Stimulated activated naive CD4-positive, alpha-beta T cell (primary cell): ENCODE measurements at regions not wholly inside any gene's neighbourhood (a gene's known extent, or its start where the extent isn't known, plus 50 kb on each side); places are given as distances from the start of the nearest gene placed in this dataset.
"Not testable (repeated sequence)": the region's sequence is repeated elsewhere in the genome, so short reads cannot be mapped to it uniquely, and the experiment has no call there.

Experiments
- DNase-seq, 6 experiments: peaks; one replicate each; lab custom pipeline; 2025; lab: John Stamatoyannopoulos, UW

DNA sequence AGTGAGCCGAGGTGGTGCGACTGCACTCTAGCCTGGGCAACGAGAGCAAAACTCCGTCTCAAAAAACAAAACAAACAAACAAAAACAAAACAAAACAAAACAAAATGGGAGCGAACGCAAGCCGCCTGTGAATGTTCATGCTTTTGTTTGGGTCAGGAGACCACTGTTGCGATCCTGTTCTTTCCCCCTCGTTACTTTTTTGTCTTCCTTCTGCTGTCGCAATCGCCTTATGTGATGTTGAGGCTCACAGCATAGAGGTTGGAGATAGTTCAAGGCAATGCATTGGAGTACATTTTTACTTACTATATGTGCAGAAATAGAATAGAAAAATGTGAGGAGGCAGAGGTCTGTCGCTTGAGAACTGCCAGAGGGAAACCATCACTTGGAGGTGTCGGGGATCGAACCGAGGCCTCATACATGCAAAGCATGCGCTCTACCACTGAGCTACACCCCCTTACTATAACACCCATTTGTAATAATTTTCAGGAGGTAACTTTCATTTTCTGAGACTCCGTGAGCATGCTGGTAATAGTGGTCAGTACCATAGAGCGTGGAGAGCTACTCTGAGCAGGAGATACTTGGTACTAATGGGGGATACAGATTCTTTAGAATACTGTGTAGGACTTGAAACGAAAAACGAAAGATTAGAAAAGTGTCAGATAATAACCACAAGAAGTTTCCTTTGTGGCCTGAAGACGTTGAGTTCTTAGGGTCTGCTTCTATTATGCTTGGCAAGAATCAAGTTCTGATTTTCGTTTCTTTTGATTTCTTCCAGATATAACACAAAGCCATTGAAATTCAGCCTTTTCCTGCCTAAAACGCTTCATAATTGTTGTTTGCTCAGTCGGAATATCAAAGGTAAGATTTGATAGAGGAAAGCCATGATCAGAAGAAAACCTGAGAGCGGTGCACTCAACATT is 121.1 kb downstream of the TRIM27 start:
- DNase-seq, result no peak

DNA sequence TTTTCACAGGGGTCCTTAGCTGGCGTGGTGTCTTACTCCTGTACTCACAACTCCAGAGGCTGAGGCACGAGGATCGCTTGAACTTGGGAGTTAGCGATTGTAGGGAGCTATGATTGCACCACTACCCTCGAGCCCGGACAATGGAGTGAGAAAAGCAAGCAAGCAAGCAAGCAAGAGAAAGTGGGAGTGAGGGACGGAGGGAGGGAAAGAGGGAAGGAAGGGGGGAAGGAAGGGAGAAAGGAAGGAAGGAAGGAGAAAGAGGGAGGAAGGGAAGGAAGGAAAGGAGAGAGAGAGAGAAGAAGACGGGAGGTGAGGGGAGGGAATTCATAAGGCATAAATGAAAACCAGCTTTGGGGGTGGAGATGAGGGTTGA is 120.5 kb downstream of the TRIM27 start:
- no peak for DNase-seq

- no peak for DNase-seq
Measured at GRCh38 chr6:28807682-28808280, 116.0 kb downstream of the TRIM27 start.

DNA sequence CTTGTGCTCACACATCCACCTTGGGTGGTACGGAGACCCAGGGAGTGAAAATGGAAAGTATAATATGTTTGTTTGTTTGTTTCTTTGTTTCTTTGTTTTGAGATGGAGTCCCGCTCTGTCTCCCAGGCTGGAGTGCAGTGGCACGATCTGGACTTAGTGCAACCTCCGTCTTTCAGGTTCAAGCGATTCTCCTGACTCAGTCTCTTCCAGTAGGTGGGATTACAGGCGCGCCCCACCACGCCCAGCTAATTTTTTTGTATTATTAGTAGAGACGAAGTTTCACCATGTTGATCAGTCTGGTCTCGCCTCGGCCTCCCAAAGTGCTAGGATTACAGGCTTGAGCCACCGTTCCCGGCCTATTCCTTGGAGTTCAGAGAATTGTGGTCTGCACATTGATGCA is 115.4 kb downstream of the TRIM27 start:
- no peak for DNase-seq

GRCh38 chr6:28809947-28810658 is 113.7 kb downstream of the TRIM27 start:
- DNase-seq, result peak in 1 of 6 experiments; percentile 17

GRCh38 chr6:28810659-28811053 is 113.1 kb downstream of the TRIM27 start:
- no peak for DNase-seq

DNA sequence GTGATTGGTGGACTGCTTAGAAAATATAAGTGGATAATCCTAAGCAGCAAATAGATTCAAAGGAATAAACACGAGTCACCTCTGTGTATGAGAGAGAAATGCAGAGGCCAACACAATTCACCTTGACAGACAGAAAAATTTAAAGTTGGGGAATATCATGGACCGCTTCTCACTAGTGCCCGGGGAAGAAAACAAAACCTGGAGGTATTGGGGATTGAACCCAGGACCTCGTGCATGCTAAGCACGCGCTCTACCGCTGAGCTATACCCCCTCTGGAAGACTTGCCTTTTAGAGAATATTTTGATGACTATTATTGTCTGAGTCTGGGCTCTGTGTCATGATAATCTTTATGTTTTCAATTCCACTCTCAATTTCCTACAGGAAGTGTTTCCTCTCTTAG is 111.9 kb downstream of the TRIM27 start:
- DNase-seq, result peak in 1 of 6 experiments; percentile 10

DNA sequence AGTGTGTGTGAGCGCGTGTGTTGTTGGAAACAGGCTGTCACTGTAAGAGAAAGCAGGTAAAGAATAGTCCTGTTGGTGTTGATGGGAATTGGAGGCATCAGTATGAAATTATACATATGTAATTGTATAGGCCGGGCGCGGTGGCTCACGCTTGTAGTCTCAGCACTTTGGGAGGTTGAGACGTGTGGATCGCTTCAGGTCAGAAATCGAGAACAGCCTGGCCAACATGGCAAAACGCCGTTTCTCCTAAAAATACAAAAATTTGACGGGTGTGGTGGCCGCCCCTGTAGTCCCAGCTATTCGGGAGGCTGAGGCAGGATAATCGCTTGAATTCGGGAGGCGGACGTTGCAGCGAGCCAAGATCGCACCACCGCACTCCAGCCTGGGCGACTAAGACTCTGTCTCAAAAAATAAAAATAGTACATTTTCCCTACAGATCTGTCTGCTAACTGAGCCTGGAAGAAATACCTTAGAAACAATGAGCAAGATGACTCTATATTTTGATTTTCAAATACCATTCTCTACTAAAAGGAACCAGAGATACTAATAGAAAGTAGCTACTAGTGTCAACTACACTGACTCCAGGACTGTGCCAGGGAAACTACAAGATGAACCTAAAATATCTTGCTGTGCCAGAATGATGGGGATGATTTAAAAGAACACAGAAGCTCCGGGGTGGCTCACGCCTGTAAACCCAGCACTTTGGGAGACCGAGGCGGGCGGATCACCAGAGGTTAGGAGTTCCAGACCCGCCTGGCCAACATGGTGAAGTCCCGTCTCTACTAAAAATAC is 110.8 kb downstream of the TRIM27 start:
- no peak for DNase-seq

DNA sequence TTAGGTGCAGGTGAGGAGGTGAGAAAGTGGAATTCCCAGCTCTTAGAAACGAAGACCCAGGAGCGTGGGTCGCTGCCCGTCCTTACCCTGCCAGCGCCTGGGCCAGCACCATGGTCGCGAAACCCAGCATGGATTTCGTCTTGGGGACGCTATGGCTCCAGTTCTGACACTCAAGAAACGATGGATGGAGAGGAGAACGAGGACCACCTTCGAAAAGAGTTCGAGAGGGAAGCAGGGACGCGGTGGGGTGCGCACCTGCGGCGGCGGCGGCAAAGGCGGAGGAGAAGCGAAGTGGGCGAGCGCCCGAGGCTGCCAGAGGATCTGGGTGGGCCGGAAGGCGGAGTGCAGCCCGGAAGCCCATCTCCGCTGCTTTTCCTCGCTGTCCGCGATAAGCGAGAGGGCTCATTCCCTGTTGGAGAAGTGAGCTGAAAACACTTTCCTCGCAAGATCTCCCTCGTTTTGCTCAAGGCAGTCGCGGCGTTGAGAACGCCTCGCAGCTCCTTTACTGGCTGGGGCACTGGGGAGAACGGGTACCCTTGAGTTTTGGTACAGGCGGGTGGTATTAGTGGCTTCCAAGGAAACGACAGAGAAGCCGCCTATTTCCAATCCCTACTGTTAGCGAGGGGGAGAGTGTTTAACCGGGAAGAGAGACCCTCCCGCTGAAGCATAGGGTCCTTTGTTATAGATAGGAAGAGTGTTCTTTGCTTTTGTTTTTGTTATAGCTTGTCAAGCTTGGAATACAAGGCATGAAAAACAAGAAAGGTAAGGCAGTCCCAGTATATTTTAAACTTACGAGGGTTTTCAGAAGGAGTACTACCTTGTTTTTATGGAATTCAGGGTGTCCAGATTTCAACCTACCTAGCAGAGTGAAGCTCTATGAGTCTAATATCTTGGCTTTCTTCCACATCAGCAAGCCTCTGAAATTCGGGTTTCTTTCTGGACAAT is 109.5 kb downstream of the TRIM27 start:
- no peak for DNase-seq

GRCh38 chr6:28816339-28816908 is 107.4 kb downstream of the TRIM27 start:
- DNase-seq, result no peak

DNA sequence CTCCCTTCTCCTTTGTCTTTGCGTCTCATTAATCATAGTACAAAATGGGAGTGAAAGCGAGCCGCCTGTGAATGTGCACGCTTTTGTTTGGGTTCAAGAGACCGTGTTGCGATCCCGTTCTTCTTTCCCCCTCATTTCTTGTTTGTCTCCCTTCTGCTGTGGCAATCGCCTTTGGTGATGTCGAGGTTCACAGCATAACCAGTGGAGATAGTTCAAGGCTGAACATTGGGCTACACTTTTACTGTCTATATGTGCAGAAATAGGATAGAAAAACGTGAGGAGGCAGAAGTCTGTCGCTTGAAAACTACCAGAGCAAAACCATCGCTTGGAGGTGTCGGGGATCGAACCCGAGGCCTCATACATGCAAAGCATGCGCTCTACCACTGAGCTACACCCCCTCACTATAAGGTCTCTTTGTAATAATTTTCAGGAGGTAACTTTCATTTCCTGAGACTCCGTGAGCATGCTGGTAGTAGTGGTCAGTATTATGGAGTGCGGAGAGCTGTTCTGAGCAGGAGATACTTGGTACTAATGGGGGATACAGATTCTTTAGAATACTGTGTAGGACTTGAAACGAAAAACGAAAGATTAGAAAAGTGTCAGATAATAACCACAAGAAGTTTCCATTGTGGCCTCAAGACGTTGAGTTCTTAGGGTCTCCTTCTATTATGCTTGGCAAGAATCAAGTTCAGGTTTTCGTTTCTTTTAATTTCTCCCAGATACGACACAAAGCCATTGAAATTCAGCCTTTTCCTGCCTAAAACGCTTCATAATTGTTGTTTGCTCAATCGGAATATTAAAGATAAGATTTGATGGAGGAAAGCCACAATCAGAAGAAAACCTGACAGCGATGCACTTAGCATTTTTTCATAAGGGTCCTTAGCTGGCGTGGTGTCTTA is 106.6 kb downstream of the TRIM27 start:
- peak in 1 of 6 experiments; percentile 9 for DNase-seq

DNA sequence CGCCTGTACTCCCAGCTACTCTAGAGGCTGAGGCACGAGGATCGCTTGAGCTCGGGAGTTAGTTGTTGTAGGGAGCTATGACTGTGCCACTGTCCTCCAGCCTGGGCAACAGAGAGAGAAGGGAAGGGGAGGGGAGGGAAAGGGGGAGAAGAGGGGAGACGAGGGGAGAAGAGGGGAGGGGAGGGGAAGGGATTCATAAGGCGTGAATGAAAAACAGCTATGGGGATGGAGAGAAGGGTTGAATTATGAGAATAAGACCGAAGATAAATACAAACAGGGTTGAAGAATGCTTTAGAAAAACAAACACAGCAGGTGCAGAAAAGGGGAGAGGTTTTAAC is 106.0 kb downstream of the TRIM27 start:
- no peak for DNase-seq

GRCh38 chr6:28824793-28825731 is 98.7 kb downstream of the TRIM27 start:
- no peak for DNase-seq

GRCh38 chr6:28825732-28826293 is 98.0 kb downstream of the TRIM27 start:
- peak in 1 of 6 experiments; percentile 14 for DNase-seq

DNA sequence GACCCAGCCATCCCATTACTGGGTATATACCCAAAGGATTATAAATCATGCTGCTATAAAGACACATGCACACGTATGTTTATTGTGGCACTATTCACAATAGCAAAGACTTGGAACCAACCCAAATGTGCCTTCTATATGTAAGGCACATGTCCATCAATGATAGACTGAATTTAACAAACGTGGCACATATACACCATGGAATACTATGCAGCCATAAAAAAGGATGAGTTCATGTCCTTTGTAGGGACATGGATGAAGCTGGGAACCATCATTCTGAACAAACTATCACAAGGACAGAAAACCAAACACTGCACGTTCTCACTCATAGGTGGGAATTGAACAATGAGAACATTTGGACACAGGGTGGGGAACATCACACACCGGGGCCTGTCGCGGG is 92.1 kb downstream of the TRIM27 start:
- DNase-seq, result not testable (repeated sequence)

DNA sequence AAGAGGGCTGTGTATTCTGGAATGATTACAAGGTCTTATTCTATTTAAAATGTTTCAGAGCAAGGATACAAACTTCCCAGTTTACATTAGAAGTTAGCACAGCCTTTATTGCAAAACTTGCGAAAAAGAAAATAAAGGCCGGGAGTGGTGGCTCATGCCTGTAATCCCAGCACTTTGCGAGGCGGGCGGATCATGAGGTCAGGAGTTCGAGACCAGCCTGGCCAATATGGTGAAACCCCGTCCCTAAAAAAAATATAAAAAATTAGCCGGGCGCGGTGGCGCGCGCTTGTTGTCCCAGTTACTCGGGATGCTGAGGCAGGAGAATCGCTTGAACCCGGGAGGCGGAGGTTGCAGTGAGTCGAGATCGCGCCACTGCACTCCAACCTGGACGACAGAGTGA is 87.1 kb downstream of the TRIM27 start:
- not testable (repeated sequence) for DNase-seq

DNA sequence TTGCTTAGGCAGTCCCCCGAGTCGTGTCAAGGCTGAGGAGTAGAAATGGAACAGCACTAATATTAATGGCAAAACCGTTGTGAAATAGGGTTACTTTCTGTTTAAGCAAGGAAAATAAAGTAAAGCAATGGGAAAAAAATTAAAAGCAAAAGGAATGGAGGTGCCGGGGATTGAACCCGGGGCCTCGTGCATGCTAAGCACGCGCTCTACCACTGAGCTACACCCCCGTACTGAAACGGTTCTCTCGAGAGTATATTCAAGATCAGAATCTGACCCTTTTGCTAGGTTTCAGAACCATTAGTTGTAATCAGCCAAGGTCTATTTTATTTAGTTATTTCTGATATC is 85.5 kb downstream of the TRIM27 start:
- peak; percentile 64 to 94 (median 78) for DNase-seq
